NCI-H2196 treated with DMSO at 0.1 percent for 48 hours (cell line): ENCODE measurements at regions not wholly inside any gene's neighbourhood (a gene's known extent, or its start where the extent isn't known, plus 50 kb on each side); places are given as distances from the start of the nearest gene placed in this dataset.
A peak's percentile ranks its signal among the peaks of the same experiment; 100 is the strongest.

ENCODE experiments used
- DNase-seq: peaks from one replicate; lab custom pipeline; 2025; ENCODE audit not compliant: unreplicated experiment; lab: John Stamatoyannopoulos, UW

- no peak for DNase-seq
Observed at GRCh38 chr6:33869121-33869520, 65.3 kb upstream of the MLN start.

- DNase-seq, result no peak
Observed at GRCh38 chr6:33868141-33868540, 64.3 kb upstream of the MLN start.

DNA sequence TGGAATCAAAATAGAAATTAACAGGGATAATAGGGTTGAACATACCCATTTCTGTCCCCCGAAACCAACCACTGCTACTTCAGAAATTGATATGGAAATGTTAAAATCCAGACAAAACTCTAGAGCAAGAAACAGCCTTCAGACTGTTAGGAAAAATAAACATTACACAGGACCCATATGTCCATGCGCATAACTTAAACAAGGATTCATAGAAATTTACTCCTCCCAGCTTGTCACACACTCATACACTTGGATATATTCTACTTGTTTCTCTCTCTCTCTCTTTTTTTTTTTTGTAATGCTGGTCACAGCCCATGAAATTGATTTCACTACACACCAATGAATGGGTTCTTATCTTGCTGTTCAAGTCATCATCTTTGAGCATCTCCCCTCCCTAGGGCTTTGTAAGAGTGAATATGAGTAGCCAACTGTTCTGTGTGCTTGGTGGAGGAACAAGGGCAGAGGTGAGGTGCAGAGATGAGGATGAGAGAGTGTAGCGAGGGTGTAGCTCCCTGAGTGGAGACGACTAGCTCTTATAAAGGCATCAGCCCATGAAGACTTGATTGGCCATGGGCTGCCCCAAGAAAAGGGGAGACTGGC lies 61.8 kb upstream of the MLN start:
- no peak for DNase-seq

DNA sequence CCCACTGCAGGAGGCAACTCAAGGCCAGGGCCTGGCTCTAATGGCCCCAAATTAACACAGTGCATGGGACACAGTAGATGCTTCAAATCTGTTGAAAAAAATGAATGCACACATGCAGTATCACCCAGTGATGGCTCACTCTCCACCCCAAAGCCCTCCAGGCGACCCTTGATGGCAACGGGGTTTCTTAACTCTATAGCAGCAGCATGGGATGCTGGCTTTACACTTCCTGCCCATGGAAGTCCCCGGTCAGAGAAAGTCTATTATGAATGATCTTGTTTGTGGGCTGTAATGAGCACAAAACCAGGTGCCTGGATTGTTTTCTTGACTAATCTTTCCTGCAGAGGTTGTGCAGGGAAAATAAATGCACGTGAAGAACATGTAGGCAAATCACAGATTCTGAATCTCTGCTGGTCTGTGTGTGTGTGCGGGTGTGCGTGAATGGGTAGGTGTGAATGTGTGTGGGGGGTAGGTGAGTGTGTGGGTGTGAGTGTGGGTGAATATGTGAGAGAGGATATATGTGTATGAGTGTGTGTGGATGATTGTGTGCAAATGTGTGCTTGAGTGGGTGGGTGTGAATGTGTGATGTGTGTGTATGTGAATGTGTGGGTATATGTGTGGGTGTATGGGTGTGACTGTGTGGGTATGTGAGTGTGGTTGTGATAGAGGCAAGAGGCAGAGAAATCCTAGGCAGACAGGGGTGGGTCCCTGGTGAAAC lies 60.1 kb upstream of the MLN start:
- DNase-seq, result no peak

- no peak for DNase-seq
Observed at GRCh38 chr6:33863084-33863483, 59.3 kb upstream of the MLN start.

- no peak for DNase-seq
Observed at GRCh38 chr6:33862536-33862935, 58.7 kb upstream of the MLN start.

GRCh38 chr6:33861722-33862121 lies 57.9 kb upstream of the MLN start:
- no peak for DNase-seq

- peak; percentile 75 for DNase-seq
Observed at GRCh38 chr6:33860706-33861474, 57.1 kb upstream of the MLN start.

- DNase-seq, result no peak
Observed at GRCh38 chr6:33860006-33860405, 56.2 kb upstream of the MLN start.

GRCh38 chr6:33858804-33859505 lies 55.2 kb upstream of the MLN start:
- no peak for DNase-seq

DNA sequence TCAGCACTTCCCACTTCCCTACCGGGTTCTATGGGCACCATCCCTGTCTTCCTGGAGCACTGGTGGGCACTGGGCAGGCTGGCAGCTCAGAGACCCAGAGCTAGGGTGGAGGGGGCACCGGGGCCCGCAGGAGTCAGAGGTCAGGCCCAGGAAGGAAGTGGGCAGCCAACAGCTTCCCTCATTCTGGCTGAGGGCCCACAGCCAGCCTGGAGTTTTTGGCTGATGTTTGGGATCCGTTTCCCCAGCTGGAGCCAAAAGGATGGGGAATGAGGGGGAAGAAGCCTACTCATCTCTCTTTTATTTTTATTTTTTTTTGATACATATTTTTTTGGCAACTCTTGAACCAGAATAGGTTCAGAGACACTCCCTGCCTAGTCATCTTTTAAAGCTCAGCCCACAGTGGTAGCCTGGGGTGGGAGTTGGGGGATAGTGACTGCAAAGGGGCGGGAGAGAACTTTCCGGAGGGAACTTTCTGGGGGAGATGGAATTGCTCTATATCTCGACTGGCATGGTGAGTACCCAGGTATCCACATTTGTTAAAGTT lies 54.2 kb upstream of the MLN start:
- DNase-seq, result no peak

GRCh38 chr6:33857093-33857931 lies 53.5 kb upstream of the MLN start:
- no peak for DNase-seq

DNA sequence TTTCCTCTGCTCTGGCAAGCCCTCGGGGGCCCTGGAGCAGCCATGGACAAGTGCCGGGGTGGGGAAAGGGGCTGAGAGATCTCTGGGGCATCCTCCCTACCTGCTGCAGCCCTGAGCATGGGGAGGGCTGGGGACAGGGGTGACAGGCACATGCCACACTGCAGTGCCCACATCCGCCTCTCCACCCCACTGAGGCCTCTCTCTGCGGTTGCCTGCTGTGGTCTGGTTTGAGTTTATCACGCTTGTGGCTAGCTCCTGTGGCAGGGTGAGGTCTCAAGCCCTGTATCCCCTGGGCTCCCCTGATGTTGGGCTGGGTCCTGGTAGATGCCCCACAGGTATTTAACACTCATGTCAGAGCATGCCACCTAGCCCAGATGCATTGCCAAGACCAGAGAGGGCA lies 52.9 kb upstream of the MLN start:
- DNase-seq, result no peak

DNA sequence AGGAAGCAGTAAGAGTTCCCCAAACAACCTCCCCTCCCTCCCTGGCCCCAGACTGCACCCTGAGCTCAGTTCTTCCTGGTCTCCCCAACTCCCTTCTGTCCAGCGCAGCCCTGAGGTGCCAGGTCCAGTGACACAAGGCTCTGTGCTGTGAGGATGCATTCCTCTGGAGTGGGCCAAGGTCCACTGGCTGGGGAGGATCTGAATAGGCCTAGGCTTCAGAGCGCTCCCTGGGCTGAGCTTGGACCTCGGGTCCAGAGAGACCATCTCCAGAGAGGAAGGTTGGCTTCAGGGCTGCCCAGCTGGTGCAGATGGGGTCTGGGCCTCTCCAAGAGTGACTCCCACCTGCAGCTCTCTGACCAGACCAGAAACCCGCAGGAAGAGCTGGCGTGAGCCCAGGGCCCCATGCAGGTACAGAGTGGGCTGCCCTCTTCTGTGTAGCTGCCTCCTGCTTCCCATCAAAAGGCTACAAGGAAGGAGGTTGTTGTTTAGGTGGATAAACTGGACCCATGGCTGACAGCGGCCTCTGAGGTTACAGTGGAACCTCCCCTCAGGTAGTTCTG lies 52.3 kb upstream of the MLN start:
- DNase-seq, result no peak

- DNase-seq, result no peak
Observed at GRCh38 chr6:33854572-33855030, 50.8 kb upstream of the MLN start.

GRCh38 chr6:33853736-33854135 lies 49.9 kb upstream of the MLN start:
- DNase-seq, result no peak
